NB4 (cell line): ENCODE measurements at regions not wholly inside any gene's neighbourhood (a gene's known extent, or its start where the extent isn't known, plus 50 kb on each side); places are given as distances from the start of the nearest gene placed in this dataset.

Experiments used
- MYC ChIP-seq: IDR thresholded peaks from 2 replicates; pipeline ENCODE4 v1.6.1; 2011; ENCODE audit warnings: low read depth, low read length
- POLR2A ChIP-seq: IDR thresholded peaks from 2 replicates; pipeline ENCODE4 v1.6.1; 2011; ENCODE audit warnings: mild to moderate bottlenecking; ENCODE audit not compliant: insufficient read length; ENCODE audit errors: extremely low read depth

- no peak for TF ChIP-seq POLR2A
- no peak for TF ChIP-seq MYC
Measured at GRCh38 chr5:123914333-123914732, 402.4 kb downstream of the CSNK1G3 start.
